ENCODE measurements at regions not wholly inside any gene's neighbourhood (a gene's known extent, or its start where the extent isn't known, plus 50 kb on each side); places are given as distances from the start of the nearest gene placed in this dataset.

DNA sequence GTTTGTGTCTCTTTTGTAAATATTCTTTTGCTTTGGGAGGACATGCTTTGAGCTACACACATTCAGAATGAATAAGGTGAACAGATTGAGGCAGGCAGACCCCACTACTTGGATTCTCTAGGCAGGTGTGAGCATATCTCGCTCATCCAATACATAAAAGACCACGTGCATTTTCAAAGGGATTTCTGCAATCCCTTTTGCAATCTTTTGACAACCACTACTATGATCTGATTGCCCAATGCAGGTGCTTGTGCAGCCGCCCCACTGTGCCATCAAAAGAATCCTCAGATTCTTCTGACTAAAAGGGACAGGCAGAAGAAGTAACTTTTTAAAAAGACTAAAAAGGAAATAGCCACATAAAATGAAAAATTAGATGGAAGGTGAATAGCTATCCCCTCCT, 341.4 kb downstream of the BMP4 start:
- Histone ChIP-seq H3K36me3 (replicated peaks) (no peaks in the 10 kb centered on the region), H3K4me3 (ENCODE audit: low read depth, low read length) (no peak overlapping the region), H3K27me3 (replicated peaks) (no peaks in the 10 kb centered on the region), H3K27ac (no peak overlapping the region)
- no peak for TF ChIP-seq CTCF (IDR thresholded peaks at IDR 0.05; ENCODE audit: low read depth, low read length, missing control alignments)
- in situ Hi-C loops (cut with HindIII; ENCODE audit: low pct_ligation_motif_present, low sequenced_read_pairs): no loop called here
- DNase-seq: no peak

DNA sequence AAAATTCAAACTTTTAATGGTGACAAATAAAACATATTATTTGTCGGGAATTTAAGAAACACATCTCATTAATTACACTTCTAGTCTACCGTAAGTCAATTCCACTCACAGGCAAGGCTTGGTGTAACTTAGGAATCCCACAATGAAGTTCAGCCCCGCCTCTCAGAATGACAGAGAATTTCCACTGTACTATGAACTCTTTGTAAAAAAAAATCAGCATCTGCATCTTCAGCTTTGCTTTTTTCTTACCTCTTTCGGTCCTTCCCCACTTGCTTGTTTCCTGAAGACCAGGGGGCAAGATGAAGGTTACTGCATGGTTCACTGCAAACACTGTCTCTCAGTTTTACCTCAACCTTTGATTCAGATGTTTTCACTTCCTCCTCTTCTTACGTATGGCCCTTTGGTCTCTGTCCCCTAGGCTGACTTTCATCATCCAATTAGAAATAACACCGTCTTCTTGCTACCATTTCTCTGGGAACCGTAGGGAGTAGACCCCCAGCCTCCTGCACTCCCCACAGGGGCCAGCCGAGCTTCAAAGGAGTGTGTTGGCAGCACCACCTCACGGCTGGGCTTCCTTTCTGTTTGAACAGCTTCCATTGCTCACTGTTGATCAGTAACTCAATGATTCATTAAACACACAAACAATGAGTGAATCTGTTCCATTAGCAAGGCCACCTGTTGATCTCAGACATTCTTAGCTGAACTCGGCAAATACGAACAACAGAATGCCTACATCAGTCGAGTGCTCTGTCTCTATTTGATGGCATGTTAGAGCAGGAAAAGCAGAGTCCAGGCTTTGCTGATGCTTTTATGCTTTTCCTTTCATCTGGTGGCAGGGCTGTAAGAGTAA, 343.0 kb downstream of the BMP4 start:
- TF ChIP-seq CTCF (IDR thresholded peaks at IDR 0.05; ENCODE audit: low read depth, low read length, missing control alignments): no peak
- in situ Hi-C loops (cut with HindIII; ENCODE audit: low pct_ligation_motif_present, low sequenced_read_pairs): no loop called here
- Histone ChIP-seq H3K36me3 (replicated peaks) (no peaks in the 10 kb centered on the region), H3K4me3 (ENCODE audit: low read depth, low read length) (no peak overlapping the region), H3K27ac (no peak overlapping the region), H3K27me3 (replicated peaks) (no peaks in the 10 kb centered on the region)
- DNase-seq: peak; percentile 18

DNA sequence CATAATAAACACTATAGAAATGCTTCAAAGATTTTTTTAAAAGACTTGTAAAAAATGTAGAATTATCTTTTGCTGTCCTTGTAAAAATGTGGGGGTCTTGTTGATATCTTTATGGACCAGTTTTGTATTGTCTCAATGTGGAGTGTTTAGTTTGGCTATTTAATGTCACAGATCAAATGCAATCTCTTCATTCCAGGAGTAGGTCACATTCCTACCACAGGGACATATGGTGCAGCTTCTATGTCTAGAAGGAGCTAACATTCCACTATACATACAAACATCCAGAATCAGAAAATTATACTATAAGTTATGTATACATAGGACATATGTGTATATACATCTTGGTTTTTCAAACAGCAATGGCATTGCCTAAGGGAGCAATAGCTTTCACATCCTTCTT, 345.7 kb downstream of the BMP4 start:
- in situ Hi-C loops (cut with HindIII; ENCODE audit: low pct_ligation_motif_present, low sequenced_read_pairs): no loop called here
- Histone ChIP-seq H3K36me3 (replicated peaks) (no peaks in the 10 kb centered on the region), H3K27me3 (replicated peaks) (no peaks in the 10 kb centered on the region), H3K27ac (no peak overlapping the region), H3K4me3 (ENCODE audit: low read depth, low read length) (no peak overlapping the region)
- no peak for TF ChIP-seq CTCF (IDR thresholded peaks at IDR 0.05; ENCODE audit: low read depth, low read length, missing control alignments)
- DNase-seq: no peak

DNA sequence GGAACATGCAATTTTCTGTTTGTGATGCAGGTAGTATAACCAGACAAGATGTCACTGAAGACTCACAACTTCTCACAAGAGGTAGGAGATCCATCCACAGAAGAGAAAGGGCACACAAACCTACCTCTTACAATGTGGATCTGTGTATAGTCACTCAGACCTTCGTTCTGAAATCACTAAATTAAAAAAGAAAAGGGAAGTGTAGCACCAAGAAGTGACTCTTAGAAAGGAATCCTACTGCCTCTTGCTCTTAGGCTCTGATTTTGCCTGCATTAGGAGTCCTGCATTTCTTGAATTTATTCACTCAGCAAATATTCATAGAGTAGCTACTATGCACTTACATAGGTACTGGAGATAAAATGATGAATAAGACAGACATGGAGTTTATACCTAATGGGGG, 347.6 kb downstream of the BMP4 start:
- H3K4me3 ChIP-seq (ENCODE audit: low read depth, low read length): no peak overlapping the region
- H3K27ac ChIP-seq: no peak overlapping the region
- TF ChIP-seq CTCF (IDR thresholded peaks at IDR 0.05; ENCODE audit: low read depth, low read length, missing control alignments): no peak
- DNase-seq: no peak
- no peaks in the 10 kb centered on the region for H3K27me3 ChIP-seq (replicated peaks)
- no peaks in the 10 kb centered on the region for H3K36me3 ChIP-seq (replicated peaks)
- in situ Hi-C loops (cut with HindIII; ENCODE audit: low pct_ligation_motif_present, low sequenced_read_pairs): no loop called here

DNA sequence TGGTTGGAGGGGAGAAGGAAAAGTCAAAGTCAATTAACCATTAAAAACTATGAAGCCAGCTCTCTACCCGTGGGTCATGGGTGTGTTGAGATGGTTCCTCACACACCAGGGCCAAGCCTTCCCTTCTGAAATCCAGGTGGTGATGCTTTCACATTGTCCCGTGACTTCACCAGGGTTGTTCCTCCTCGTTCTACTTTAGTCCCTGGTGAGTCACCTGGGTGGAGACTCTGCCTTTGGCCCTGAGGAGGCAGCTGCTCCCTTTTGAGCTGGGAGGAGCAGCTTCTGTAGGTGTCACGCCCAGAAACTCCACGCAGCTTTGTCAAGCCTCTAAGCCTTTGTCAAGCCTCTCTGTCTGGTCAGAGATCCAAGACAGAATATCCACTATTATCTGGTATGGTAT, 348.3 kb downstream of the BMP4 start:
- H3K36me3 ChIP-seq (replicated peaks): no peaks in the 10 kb centered on the region
- in situ Hi-C loops (cut with HindIII; ENCODE audit: low pct_ligation_motif_present, low sequenced_read_pairs): no loop called here
- H3K4me3 ChIP-seq (ENCODE audit: low read depth, low read length): no peak overlapping the region
- no peak for TF ChIP-seq CTCF (IDR thresholded peaks at IDR 0.05; ENCODE audit: low read depth, low read length, missing control alignments)
- no peak for DNase-seq
- no peaks in the 10 kb centered on the region for H3K27me3 ChIP-seq (replicated peaks)
- no peak overlapping the region for H3K27ac ChIP-seq

GRCh38 chr14:53606203-53606602, 350.4 kb downstream of the BMP4 start:
- no peak for TF ChIP-seq CTCF (IDR thresholded peaks at IDR 0.05; ENCODE audit: low read depth, low read length, missing control alignments)
- Histone ChIP-seq H3K27ac (no peak overlapping the region), H3K4me3 (ENCODE audit: low read depth, low read length) (no peak overlapping the region), H3K36me3 (replicated peaks) (no peaks in the 10 kb centered on the region), H3K27me3 (replicated peaks) (no peaks in the 10 kb centered on the region)
- no peak for DNase-seq
- in situ Hi-C loops (cut with HindIII; ENCODE audit: low pct_ligation_motif_present, low sequenced_read_pairs): no loop called here
